ENCODE measurements at regions not wholly inside any gene's neighbourhood (a gene's known extent, or its start where the extent isn't known, plus 50 kb on each side); places are given as distances from the start of the nearest gene placed in this dataset.

DNA sequence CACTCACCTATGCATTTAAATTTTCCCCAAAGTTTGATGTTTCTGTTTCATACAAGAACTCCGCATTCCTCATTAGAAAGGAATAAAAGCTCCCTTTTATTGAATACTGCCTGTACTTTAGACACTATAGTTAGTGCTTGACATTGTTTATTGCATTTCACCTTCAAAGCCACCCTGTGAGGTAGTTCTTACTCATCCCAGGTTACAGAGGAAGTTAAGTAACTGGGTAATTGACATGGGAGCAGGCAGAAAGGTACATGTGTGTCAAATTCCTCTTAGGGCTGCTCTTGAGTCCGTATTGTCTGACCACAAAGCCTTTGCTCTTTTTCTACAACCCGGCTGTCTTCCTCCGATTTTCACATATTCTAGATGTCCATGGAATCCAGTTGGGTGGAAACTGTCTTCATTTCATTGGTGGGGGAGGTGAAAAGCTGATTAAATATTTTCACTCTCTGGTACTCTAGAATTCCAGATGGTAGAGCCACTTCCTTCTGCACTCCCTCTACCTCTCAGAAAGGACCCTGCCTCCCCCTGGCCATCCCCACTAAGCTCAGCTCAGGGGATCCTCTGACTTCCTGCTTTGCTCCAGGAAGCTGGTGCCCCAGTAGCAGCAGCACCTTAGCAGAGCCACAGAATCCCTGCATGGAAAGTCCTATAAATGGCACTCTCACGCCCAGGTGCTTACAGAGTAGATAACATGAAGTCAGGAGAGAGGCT is 319.2 kb downstream of the LRATD1 start:
- H3K9me3 Mint-ChIP-seq = peaks cover 0 to 8% (median under 1%) of the 10 kb centered on the region in 6 donors
- no peak overlapping the region for H3K27ac Mint-ChIP-seq
- H3K36me3 Mint-ChIP-seq = no peaks in the 10 kb centered on the region
- no peaks in the 10 kb centered on the region for H3K4me1 Mint-ChIP-seq
- H3K4me3 Mint-ChIP-seq = no peak overlapping the region
- peaks cover 0 to 8% (median 0%) of the 10 kb centered on the region in 3 donors for H3K27me3 Mint-ChIP-seq (ENCODE audit: low read depth in 3 of 3)
- no peak for DNase-seq

DNA sequence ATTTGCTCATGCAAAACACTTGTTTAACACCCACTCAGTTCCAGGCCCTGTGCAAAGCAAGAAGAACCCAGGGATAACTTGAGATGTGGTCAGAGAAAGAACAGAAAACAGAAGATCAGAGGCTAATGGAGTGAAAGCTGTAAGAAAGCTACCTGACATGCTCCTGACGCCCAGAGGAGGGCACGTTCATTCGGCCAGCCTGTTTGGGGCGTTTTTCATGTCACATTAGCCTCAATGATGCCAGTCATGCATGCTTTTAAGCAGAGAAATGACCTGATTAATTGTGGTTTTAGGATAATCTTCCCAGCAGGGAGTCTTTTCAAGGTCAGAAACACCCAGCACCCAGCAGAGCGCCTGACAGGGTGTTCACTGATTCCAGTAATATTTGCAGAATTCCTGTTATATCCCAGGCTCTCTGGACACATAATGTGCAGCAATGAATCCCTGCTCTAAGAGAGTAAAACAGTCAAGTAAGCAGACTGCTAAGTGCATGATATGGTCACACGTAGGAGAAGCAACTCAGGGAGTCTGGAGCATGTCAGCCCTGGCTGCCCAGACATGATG is 320.0 kb downstream of the LRATD1 start:
- Mint-ChIP-seq H3K36me3 (no peaks in the 10 kb centered on the region), H3K27me3 (ENCODE audit: low read depth in 3 of 3) (peaks cover 0 to 8% (median 0%) of the 10 kb centered on the region in 3 donors), H3K4me3 (no peak overlapping the region), H3K27ac (no peak overlapping the region), H3K4me1 (no peaks in the 10 kb centered on the region), H3K9me3 (peaks cover 0 to 8% (median under 1%) of the 10 kb centered on the region in 6 donors)
- DNase-seq = no peak

DNA sequence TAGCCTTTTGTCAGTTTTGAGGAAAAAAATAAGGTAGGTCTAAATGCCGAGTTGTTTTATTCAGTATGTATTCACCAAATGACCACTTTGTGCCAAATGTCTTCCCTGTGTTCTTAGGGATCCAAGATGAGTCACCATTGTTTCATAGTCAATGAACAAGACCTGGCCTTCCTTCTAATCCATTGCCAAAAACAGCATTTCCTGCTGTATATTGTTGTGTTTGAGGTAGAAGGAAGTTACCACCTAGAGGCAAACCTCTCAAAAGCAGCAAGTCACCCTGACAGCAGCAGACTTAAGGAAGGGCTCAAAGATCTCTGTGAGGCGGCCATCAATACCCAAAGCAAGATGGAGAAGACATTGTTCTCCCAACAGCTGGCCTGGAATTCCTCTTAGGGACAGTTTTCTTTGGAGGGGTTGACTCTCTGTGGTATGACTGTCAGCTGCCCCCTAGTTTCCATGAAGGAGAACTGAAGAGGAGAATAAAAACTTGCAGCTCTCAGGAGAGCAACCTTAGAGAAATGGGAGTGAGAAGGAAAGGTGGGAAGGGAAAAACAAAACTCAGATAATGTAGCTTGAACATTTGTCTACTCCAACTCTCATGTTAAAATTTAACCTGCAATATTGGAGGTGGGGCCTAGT is 328.3 kb downstream of the LRATD1 start:
- Mint-ChIP-seq H3K27ac (no peak overlapping the region), H3K4me1 (no peaks in the 10 kb centered on the region), H3K9me3 (peaks cover 0 to 22% (median 3%) of the 10 kb centered on the region in 6 donors), H3K4me3 (no peak overlapping the region), H3K36me3 (no peaks in the 10 kb centered on the region), H3K27me3 (ENCODE audit: low read depth in 3 of 3) (peaks cover 0 to 7% (median 2%) of the 10 kb centered on the region in 3 donors)
- DNase-seq = no peak

DNA sequence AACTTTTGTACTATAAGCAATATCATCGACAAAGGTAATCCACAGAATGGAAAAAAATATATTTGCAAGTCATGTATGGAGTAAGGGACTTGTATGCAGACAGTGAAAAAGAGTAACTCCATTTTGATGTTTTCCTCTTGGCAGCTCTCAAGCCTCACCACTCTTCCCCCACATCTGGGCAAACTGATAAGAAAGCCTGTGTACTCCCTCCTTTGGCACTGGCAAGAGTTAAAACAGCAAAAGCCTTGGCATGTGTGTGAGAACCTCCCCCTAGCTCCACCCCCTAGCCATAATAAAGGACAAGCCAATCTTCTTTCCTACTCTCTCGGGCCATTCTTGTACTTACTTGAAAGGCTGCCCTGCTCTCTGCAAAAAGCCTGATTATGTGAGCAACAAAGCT is 335.2 kb downstream of the LRATD1 start:
- Mint-ChIP-seq H3K27ac (no peak overlapping the region), H3K4me1 (no peaks in the 10 kb centered on the region), H3K4me3 (no peak overlapping the region), H3K36me3 (peaks cover 0 to 3% (median 0%) of the 10 kb centered on the region in 3 donors), H3K27me3 (ENCODE audit: low read depth in 3 of 3) (peaks cover 2 to 4% (median 2%) of the 10 kb centered on the region in 3 donors), H3K9me3 (peaks cover 0 to 3% (median 0%) of the 10 kb centered on the region in 6 donors)
- DNase-seq = no peak

DNA sequence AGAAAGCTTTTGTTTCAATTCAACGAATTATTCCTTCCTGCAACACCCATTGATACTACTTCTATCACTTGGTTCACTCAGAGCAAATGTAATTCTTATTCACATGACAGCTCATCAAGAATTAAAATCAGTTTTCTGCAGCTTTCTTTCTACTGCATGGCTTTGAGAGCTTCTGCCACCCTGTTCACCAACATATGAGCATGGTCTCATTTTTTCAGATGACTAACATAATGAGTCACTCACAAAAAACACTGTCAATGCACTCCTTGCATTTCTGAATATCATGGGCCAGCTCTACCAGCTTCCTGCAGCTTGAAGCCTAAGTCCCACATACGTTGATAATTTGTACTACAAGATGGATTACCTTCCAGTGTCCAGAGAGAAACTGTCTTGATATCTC is 342.9 kb downstream of the LRATD1 start:
- Mint-ChIP-seq H3K4me1 (no peaks in the 10 kb centered on the region), H3K4me3 (no peak overlapping the region), H3K27ac (no peak overlapping the region), H3K9me3 (peaks cover 0 to 10% (median 0%) of the 10 kb centered on the region in 6 donors), H3K36me3 (peaks cover 0 to 3% (median 0%) of the 10 kb centered on the region in 3 donors), H3K27me3 (ENCODE audit: low read depth in 3 of 3) (peaks cover 0 to 5% (median 2%) of the 10 kb centered on the region in 3 donors)
- no peak for DNase-seq

DNA sequence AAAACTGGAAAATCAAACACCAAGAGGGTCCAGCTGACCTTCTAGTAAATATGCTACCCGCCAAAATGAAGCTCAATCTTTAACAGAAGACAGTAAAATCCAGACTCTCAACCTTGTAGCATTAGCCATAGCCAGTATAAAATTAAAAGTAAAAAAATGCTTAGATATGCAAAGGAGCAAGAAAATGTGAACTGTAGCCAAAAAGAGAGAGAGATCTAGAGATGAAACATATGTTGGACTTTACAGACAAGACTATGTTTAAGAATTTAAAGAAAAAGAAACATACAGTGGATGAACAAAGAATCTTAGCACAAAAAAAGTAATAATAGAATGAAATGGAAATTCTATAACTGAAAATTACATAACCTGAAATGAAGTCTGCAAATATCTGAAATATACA is 344.5 kb downstream of the LRATD1 start:
- Mint-ChIP-seq H3K27me3 (ENCODE audit: low read depth in 3 of 3) (peaks cover 0 to 3% (median 0%) of the 10 kb centered on the region in 3 donors), H3K36me3 (peaks cover 0 to under 1% (median 0%) of the 10 kb centered on the region in 3 donors), H3K4me3 (no peak overlapping the region), H3K27ac (no peak overlapping the region), H3K4me1 (no peaks in the 10 kb centered on the region), H3K9me3 (peaks cover 0 to 8% (median 2%) of the 10 kb centered on the region in 6 donors)
- no peak for DNase-seq

DNA sequence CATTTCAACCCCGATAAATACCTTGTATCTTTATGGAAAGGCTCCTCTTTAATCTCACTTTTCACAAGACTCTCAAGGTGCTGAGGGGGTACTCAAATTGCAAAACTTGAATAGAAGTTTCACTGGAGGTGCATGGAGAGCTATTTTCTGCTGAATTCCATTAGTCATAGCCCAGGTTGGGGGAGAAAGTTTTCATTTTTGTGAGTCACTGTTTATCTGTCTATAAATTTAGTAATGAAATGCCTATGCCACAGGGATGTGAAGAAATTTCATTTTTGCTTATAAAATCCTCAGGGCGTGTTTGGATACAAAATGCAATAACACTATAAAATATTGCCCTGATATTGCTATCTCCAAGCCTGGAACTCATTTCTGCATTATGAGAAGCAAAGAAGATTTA is 346.3 kb downstream of the LRATD1 start:
- H3K4me3 Mint-ChIP-seq = no peak overlapping the region
- DNase-seq = no peak
- H3K27me3 Mint-ChIP-seq (ENCODE audit: low read depth in 3 of 3) = peaks cover 0 to 3% (median 1%) of the 10 kb centered on the region in 3 donors
- H3K27ac Mint-ChIP-seq = no peak overlapping the region
- no peaks in the 10 kb centered on the region for H3K4me1 Mint-ChIP-seq
- peaks cover 0 to 7% (median 2%) of the 10 kb centered on the region in 6 donors for H3K9me3 Mint-ChIP-seq
- H3K36me3 Mint-ChIP-seq = no peaks in the 10 kb centered on the region

DNA sequence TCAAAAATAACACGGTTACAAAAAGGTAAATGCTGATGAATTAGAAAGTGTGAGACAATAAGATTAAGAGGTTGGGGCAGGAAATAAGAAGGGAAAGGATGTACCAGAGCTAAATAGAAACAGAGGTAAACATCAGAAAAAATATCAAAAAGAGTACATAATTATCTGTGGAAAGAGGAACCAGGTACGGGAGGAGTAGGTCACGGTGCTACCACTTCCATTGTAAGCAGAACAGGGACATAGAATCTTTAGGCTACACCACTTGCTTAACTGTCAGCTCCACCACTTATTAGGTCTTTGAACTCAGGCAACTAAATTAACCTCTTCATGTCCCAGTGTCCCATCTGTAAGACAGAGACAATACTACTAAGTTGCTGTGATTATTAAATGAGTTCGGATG is 350.3 kb downstream of the LRATD1 start:
- H3K4me1 Mint-ChIP-seq = no peaks in the 10 kb centered on the region
- H3K36me3 Mint-ChIP-seq = no peaks in the 10 kb centered on the region
- H3K27ac Mint-ChIP-seq = no peak overlapping the region
- no peak for DNase-seq
- peaks cover 0 to 7% (median 3%) of the 10 kb centered on the region in 6 donors for H3K9me3 Mint-ChIP-seq
- peaks cover 1 to 7% (median 2%) of the 10 kb centered on the region in 3 donors for H3K27me3 Mint-ChIP-seq (ENCODE audit: low read depth in 3 of 3)
- no peak overlapping the region for H3K4me3 Mint-ChIP-seq

DNA sequence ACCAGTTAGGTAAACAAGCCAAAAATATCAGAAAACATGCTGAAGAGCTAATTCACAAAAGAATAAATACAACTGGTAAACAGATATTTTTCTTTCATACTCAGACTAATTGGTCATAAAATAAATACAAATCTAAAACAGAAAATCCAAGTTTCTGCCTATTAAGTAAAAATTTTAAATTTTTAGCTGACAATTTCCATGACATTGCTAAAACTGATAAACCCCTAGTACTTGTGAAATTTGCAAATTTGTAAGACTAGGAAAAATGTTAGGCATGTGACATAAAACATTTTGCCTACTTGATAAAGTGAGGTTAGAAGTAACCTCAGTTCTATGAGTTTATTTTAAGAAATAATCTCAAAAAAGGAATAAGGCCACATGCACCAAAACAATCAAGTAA is 356.1 kb downstream of the LRATD1 start:
- no peak overlapping the region for H3K27ac Mint-ChIP-seq
- H3K27me3 Mint-ChIP-seq (ENCODE audit: low read depth in 3 of 3) = peaks cover 1 to 9% (median 2%) of the 10 kb centered on the region in 3 donors
- H3K4me3 Mint-ChIP-seq = no peak overlapping the region
- H3K36me3 Mint-ChIP-seq = no peaks in the 10 kb centered on the region
- peaks cover 0 to 7% (median 0%) of the 10 kb centered on the region in 6 donors for H3K9me3 Mint-ChIP-seq
- DNase-seq = no peak
- H3K4me1 Mint-ChIP-seq = no peaks in the 10 kb centered on the region

DNA sequence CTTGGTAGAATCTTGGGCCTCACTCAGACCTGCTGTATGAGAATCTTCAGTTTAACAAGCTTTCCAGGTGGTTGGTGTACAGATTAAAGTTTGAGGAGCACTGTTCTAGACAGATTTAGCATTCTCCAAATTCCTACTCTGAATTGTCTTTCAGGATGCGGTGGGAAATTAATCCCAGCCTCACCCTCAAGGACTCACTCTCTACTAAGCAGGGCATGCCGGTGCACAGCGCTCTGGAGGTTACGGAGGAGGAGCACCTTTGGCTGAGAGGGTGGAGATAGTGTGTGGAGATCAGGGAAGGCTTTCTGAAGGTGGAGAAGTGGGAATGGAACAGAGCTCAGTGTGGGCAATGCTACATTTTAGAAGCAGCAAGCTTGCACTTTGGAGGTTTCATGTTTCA is 359.2 kb downstream of the LRATD1 start:
- DNase-seq = no peak
- Mint-ChIP-seq H3K9me3 (peaks cover 0 to 2% (median 0%) of the 10 kb centered on the region in 6 donors), H3K36me3 (peaks cover 0 to 3% (median 0%) of the 10 kb centered on the region in 3 donors), H3K4me1 (no peaks in the 10 kb centered on the region), H3K4me3 (no peak overlapping the region), H3K27ac (no peak overlapping the region), H3K27me3 (ENCODE audit: low read depth in 3 of 3) (peaks cover 1 to 5% (median 2%) of the 10 kb centered on the region in 3 donors)

DNA sequence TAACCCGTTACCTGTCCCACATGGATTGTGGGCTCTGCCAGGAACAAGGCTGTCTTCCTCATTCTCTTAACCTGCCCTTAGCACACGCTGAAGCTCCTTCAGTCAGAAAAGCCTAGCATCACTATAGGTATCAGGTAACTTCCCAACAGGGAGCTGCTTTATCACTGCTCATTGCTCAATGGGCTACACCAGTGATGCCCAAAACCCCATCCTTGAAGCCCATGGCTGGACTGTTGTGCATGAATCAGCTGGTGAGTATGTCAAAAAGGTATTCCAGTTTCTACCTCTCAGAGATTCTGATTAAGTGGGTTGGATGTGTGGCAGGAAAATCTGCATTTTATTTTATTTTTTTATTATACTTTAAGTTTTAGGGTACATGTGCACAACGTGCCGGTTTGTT is 362.2 kb downstream of the LRATD1 start:
- DNase-seq = no peak
- Mint-ChIP-seq H3K27me3 (ENCODE audit: low read depth in 3 of 3) (peaks cover 0 to 3% (median 1%) of the 10 kb centered on the region in 3 donors), H3K36me3 (peaks cover 0 to 5% (median 0%) of the 10 kb centered on the region in 3 donors), H3K4me1 (no peaks in the 10 kb centered on the region), H3K9me3 (peaks cover 0 to 1% (median 0%) of the 10 kb centered on the region in 6 donors), H3K27ac (no peak overlapping the region), H3K4me3 (no peak overlapping the region)

DNA sequence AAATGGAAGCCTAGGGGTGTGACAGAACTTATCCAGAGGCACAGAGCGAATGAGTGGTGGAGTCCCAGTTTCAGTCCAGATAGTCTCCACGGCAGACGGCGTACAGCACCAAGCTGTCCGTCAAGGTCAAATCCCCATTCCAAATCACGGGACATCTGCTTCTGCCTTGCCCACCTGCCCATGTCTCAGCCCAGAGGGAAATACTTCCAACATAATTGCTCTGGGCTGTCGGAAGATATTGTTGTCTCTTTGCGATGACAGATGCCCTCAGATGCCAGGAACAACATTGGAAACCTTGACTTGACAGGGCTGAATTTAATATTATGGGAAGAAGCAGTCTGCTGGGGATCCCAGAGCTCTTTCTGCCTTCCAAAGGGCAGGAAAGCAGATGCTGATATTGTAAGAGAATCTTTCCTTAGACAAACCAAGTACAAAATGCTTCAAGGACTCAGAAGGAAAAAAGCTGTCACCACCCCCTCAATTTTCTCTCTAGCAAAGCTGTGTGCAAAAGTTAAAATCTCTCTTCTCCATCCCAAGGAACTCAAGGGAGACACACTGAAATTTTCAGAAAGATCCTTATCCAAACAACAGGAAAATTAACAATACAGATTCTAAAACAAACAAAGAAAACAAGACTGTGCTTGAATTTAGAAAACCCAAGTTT is 364.0 kb downstream of the LRATD1 start:
- Mint-ChIP-seq H3K4me1 (no peaks in the 10 kb centered on the region), H3K9me3 (peaks cover 0 to 1% (median 0%) of the 10 kb centered on the region in 6 donors), H3K27ac (peak overlapping the region in 1 of 6 donors; percentile 37), H3K27me3 (ENCODE audit: low read depth in 3 of 3) (peaks cover 0 to 3% (median 1%) of the 10 kb centered on the region in 3 donors), H3K4me3 (no peak overlapping the region), H3K36me3 (peaks cover 0 to 5% (median 0%) of the 10 kb centered on the region in 3 donors)
- DNase-seq = no peak

DNA sequence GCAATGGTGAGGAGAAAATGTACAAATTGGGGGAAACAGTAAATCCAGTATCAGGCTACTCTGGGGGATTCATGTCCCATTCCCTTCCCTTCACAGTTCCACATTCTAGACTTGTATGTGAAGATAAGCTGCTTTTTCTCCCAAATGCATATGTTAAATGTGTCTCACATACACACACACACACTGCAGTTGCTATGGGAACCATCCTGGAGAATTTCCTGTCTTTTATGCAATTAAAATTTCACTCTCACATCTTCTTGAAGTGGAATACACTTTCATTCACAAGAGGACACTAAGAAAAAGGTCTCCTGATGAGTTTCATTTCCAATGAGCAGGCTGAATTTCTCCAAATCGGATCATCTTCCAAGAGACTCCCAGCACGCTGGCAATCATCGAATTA is 366.0 kb downstream of the LRATD1 start:
- Mint-ChIP-seq H3K36me3 (peaks cover 0 to 5% (median 0%) of the 10 kb centered on the region in 3 donors), H3K4me3 (no peak overlapping the region), H3K9me3 (peaks cover 0 to 4% (median 0%) of the 10 kb centered on the region in 6 donors), H3K27ac (no peak overlapping the region), H3K4me1 (no peaks in the 10 kb centered on the region), H3K27me3 (ENCODE audit: low read depth in 3 of 3) (peaks cover 0 to 4% (median 3%) of the 10 kb centered on the region in 3 donors)
- DNase-seq = no peak
